GM12872 (cell line): ENCODE measurements at regions not wholly inside any gene's neighbourhood (a gene's known extent, or its start where the extent isn't known, plus 50 kb on each side); places are given as distances from the start of the nearest gene placed in this dataset.

ENCODE experiments used
- CTCF ChIP-seq: IDR thresholded peaks from 3 replicates; pipeline ENCODE4 v1.5.1; 2011; ENCODE audit warnings: low read depth, mild to moderate bottlenecking, low read length, moderate library complexity; ENCODE audit not compliant: insufficient read depth

GRCh38 chr1:223034270-223034798 is 108.7 kb downstream of the TLR5 start:
- TF ChIP-seq CTCF: no peak

- no peak for TF ChIP-seq CTCF
These were observed 107.1 kb downstream of the TLR5 start for GRCh38 chr1:223035724-223036478.

- TF ChIP-seq CTCF: no peak
These were observed 106.6 kb downstream of the TLR5 start for GRCh38 chr1:223036479-223036845.

GRCh38 chr1:223037845-223038244 is 105.2 kb downstream of the TLR5 start:
- TF ChIP-seq CTCF: no peak

GRCh38 chr1:223038288-223039006 is 104.6 kb downstream of the TLR5 start:
- no peak for TF ChIP-seq CTCF

- no peak for TF ChIP-seq CTCF
These were observed 103.1 kb downstream of the TLR5 start for GRCh38 chr1:223039990-223040389.

GRCh38 chr1:223041481-223041880 is 101.6 kb downstream of the TLR5 start:
- TF ChIP-seq CTCF: no peak
